ENCODE measurements at regions not wholly inside any gene's neighbourhood (a gene's known extent, or its start where the extent isn't known, plus 50 kb on each side); places are given as distances from the start of the nearest gene placed in this dataset.
A peak's percentile ranks its signal among the peaks of the same experiment; 100 is the strongest.

GRCh38 chr10:130486906-130487305 is 350.7 kb downstream of the GLRX3 start:
- DNase-seq (ENCODE audit: low read depth), result no peak

GRCh38 chr10:130487566-130487965 is 351.4 kb downstream of the GLRX3 start:
- DNase-seq (ENCODE audit: low read depth), result no peak

- no peak for DNase-seq (ENCODE audit: low read depth)
These were observed 353.7 kb downstream of the GLRX3 start for GRCh38 chr10:130489891-130490290.

GRCh38 chr10:130491011-130491692 is 355.0 kb downstream of the GLRX3 start:
- DNase-seq (ENCODE audit: low read depth), result peak; percentile 33

GRCh38 chr10:130491693-130492050 is 355.5 kb downstream of the GLRX3 start:
- no peak for DNase-seq (ENCODE audit: low read depth)

GRCh38 chr10:130492266-130492934 is 356.2 kb downstream of the GLRX3 start:
- no peak for DNase-seq (ENCODE audit: low read depth)

- DNase-seq (ENCODE audit: low read depth), result no peak
These were observed 356.8 kb downstream of the GLRX3 start for GRCh38 chr10:130493021-130493420.

GRCh38 chr10:130493446-130494145 is 357.4 kb downstream of the GLRX3 start:
- DNase-seq (ENCODE audit: low read depth), result no peak

- no peak for DNase-seq (ENCODE audit: low read depth)
These were observed 359.1 kb downstream of the GLRX3 start for GRCh38 chr10:130495116-130495862.

GRCh38 chr10:130495891-130496636 is 359.9 kb downstream of the GLRX3 start:
- no peak for DNase-seq (ENCODE audit: low read depth)

GRCh38 chr10:130497056-130498010 is 361.1 kb downstream of the GLRX3 start:
- DNase-seq (ENCODE audit: low read depth), result no peak

GRCh38 chr10:130498042-130498441 is 361.9 kb downstream of the GLRX3 start:
- DNase-seq (ENCODE audit: low read depth), result no peak

- DNase-seq (ENCODE audit: low read depth), result no peak
These were observed 362.7 kb downstream of the GLRX3 start for GRCh38 chr10:130498934-130499333.

GRCh38 chr10:130499541-130499940 is 363.4 kb downstream of the GLRX3 start:
- no peak for DNase-seq (ENCODE audit: low read depth)

GRCh38 chr10:130500261-130501000 is 364.2 kb downstream of the GLRX3 start:
- no peak for DNase-seq (ENCODE audit: low read depth)

- no peak for DNase-seq (ENCODE audit: low read depth)
These were observed 371.3 kb downstream of the GLRX3 start for GRCh38 chr10:130507461-130507860.

- no peak for DNase-seq (ENCODE audit: low read depth)
These were observed 373.9 kb downstream of the GLRX3 start for GRCh38 chr10:130509881-130510689.

GRCh38 chr10:130510755-130511154 is 374.6 kb downstream of the GLRX3 start:
- no peak for DNase-seq (ENCODE audit: low read depth)

GRCh38 chr10:130511766-130512165 is 375.6 kb downstream of the GLRX3 start:
- no peak for DNase-seq (ENCODE audit: low read depth)
